Mesendoderm (in vitro differentiated cells): ENCODE measurements at regions not wholly inside any gene's neighbourhood (a gene's known extent, or its start where the extent isn't known, plus 50 kb on each side); places are given as distances from the start of the nearest gene placed in this dataset.

Experiments
- DNase-seq: peaks from one replicate; pipeline ENCODE4 v3.0.0; 2013
- H2AK5ac ChIP-seq: 2 replicates; pipeline ENCODE4 v1.6.1; 2013; ENCODE audit warnings: low read length, inconsistent platforms
- H2BK120ac ChIP-seq: 2 replicates; pipeline ENCODE4 v1.6.1; 2013; ENCODE audit warnings: low read depth, mild to moderate bottlenecking, low read length, moderate library complexity, mixed read lengths
- H2BK15ac ChIP-seq: replicated peaks from 2 replicates; pipeline ENCODE4 v1.6.1; 2013; ENCODE audit warnings: low read depth, mild to moderate bottlenecking, moderate library complexity
- H2BK5ac ChIP-seq: 2 replicates; pipeline ENCODE4 v1.6.1; 2013; ENCODE audit warnings: low read length, inconsistent platforms
- H3K18ac ChIP-seq: 2 replicates; pipeline ENCODE4 v1.6.1; 2013; ENCODE audit warnings: mild to moderate bottlenecking, low read length, mixed read lengths
- H3K23ac ChIP-seq: one replicate; pipeline ENCODE4 v1.6.1; 2013; ENCODE audit warnings: low read length
- H3K27ac ChIP-seq: 2 replicates; pipeline ENCODE4 v1.5.1; 2013; ENCODE audit warnings: low read depth, mild to moderate bottlenecking, inconsistent platforms, low read length, moderate library complexity
- H3K27me3 ChIP-seq: 2 replicates; pipeline ENCODE4 v1.6.1; 2013; ENCODE audit warnings: low read length, control low read depth, mild to moderate bottlenecking, inconsistent platforms; ENCODE audit not compliant: insufficient read depth, poor library complexity
- H3K36me3 ChIP-seq: 2 replicates; pipeline ENCODE4 v1.6.1; 2013; ENCODE audit warnings: low read length, inconsistent platforms; ENCODE audit not compliant: control insufficient read depth, insufficient read depth
- H3K4ac ChIP-seq: one replicate; pipeline ENCODE4 v1.6.1; 2013; ENCODE audit warnings: low read depth, mild to moderate bottlenecking, low read length, moderate library complexity
- H3K4me1 ChIP-seq: 2 replicates; pipeline ENCODE4 v1.6.1; 2013; ENCODE audit warnings: low read depth, low read length, inconsistent platforms; ENCODE audit not compliant: control insufficient read depth
- H3K4me2 ChIP-seq: 2 replicates; pipeline ENCODE4 v1.6.1; 2013; ENCODE audit warnings: low read length
- H3K4me3 ChIP-seq: 2 replicates; pipeline ENCODE4 v1.5.1; 2013; ENCODE audit warnings: mild to moderate bottlenecking, low read length
- H3K56ac ChIP-seq: one replicate; pipeline ENCODE4 v1.6.1; 2013; ENCODE audit warnings: low read length
- H3K79me1 ChIP-seq: 2 replicates; pipeline ENCODE4 v1.6.1; 2013; ENCODE audit warnings: low read length, inconsistent platforms
- H3K79me2 ChIP-seq: 2 replicates; pipeline ENCODE4 v1.6.1; 2013; ENCODE audit warnings: mild to moderate bottlenecking, low read length; ENCODE audit not compliant: control insufficient read depth, insufficient read depth
- H3K9ac ChIP-seq: 2 replicates; pipeline ENCODE4 v1.6.1; 2013; ENCODE audit warnings: low read length, inconsistent platforms
- H4K5ac ChIP-seq: one replicate; pipeline ENCODE4 v1.6.1; 2013; ENCODE audit warnings: low read length
- H4K8ac ChIP-seq: one replicate; pipeline ENCODE4 v1.6.1; 2013; ENCODE audit warnings: low read depth, mild to moderate bottlenecking, control low read depth, low read length, moderate library complexity
- WGBS: extraction: QIAGEN DNeasy Blood & Tissue Kit; methylation state at CpG from one replicate; pipeline ENCODE4 v1.1.7; 2013; ENCODE audit warnings: low lambda C conversion rate, missing lambda C conversion rate; ENCODE audit not compliant: insufficient coverage; ENCODE audit errors: extremely low coverage; 5-methylcytosine and 5-hydroxymethylcytosine counted together

DNA sequence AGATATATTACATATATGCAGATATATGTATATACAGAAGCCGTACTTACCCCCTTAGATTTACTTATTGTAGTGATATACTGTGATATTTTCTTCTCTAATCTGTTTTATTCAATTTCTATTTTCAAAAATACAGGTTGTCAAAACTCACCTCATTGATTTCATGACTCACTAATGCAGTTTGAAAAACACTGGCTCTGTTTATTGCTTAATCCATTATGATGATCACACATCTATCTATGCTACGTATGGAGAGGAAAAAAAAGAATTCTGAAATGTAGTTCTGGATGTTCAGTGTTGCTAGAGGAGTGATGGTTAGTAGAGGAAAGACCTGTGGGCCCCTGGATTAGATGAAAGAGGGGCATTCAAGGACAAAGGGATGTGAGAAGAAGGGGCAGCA is 121.0 kb upstream of the RPS23 start:
- no peak overlapping the region for H3K23ac ChIP-seq
- H3K4me2 ChIP-seq = no peak overlapping the region
- no peak overlapping the region for H2BK15ac ChIP-seq
- no peaks in the 10 kb centered on the region for H3K36me3 ChIP-seq
- H2BK5ac ChIP-seq = no peak overlapping the region
- WGBS = no CpG with 5 or more reads among the region's 2 CpGs
- no peak overlapping the region for H4K5ac ChIP-seq
- no peak overlapping the region for H3K27ac ChIP-seq
- H3K18ac ChIP-seq = no peak overlapping the region
- no peak overlapping the region for H2AK5ac ChIP-seq
- H3K4ac ChIP-seq = no peak overlapping the region
- no peak overlapping the region for H2BK120ac ChIP-seq
- H3K56ac ChIP-seq = no peak overlapping the region
- no peaks in the 10 kb centered on the region for H3K79me1 ChIP-seq
- no peak overlapping the region for H3K4me3 ChIP-seq
- H3K27me3 ChIP-seq = no peaks in the 10 kb centered on the region
- H4K8ac ChIP-seq = no peak overlapping the region
- H3K79me2 ChIP-seq = no peaks in the 10 kb centered on the region
- H3K9ac ChIP-seq = no peak overlapping the region
- no peaks in the 10 kb centered on the region for H3K4me1 ChIP-seq
- no peak for DNase-seq

DNA sequence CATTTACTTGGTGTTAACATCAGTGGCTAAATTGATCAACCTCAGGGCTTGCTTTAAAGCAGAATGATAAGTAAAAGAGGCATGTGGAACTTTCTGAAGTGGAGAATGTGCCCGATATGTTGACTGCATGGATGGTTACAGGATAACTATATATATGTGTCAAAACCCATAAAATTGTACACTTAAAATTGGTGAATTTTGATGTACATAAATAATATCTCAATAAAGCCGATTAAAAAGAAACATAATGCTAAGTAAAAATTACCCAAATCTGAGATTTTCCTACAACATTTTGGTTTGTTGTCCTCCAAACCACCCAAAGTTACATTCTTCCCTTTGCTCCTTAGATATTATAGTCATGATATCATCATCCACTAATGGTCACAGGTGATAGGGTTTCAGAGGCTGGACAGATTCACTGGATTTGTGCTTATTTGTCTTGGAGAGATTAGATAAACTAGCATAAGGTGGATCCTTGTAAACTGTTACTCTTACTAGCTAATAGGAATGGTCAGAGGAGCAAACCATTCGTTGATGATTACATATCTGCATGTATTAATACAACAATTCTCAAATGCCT is 119.7 kb upstream of the RPS23 start:
- Histone ChIP-seq H4K5ac (no peak overlapping the region), H3K79me2 (no peaks in the 10 kb centered on the region), H3K4me2 (no peak overlapping the region), H3K18ac (no peak overlapping the region), H3K4me1 (no peaks in the 10 kb centered on the region), H3K23ac (no peak overlapping the region), H3K4me3 (no peak overlapping the region), H2BK120ac (no peak overlapping the region), H3K36me3 (no peaks in the 10 kb centered on the region), H2BK5ac (no peak overlapping the region), H4K8ac (no peak overlapping the region), H2AK5ac (no peak overlapping the region), H3K27me3 (no peaks in the 10 kb centered on the region), H3K27ac (no peak overlapping the region), H2BK15ac (no peak overlapping the region), H3K9ac (no peak overlapping the region), H3K4ac (no peak overlapping the region), H3K79me1 (no peaks in the 10 kb centered on the region), H3K56ac (no peak overlapping the region)
- WGBS = no CpG with 5 or more reads among the region's 3 CpGs
- DNase-seq = no peak

DNA sequence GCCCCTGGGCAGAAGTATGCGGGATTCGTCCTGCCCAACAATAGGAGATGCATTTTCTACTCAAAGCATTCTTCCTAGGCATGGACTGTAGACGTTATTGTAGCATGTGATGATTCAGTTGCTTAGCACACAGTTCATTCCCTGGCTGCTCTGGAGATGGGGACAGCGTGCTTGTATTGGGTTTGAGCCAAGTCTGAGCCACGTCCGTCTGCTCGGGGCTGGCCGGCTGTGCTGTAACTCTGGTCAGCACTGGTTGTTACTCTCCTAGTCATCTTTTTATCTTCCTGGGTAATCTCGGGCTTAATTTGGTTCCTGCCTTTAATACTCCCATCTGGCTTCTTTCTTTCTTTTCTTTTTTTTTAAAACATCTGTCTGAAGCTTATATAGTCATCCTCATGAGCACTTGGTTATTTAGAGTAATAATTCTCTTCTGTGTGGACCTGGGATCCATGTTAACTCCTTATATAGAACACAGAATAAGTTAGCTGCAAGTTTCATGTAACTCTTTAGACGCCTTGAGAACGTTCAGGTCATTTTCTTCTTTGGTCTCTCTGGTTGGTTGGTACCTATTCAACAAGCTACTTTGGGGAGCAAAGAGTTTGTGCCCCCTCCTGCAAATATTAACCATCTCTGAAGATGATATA is 118.8 kb upstream of the RPS23 start:
- DNase-seq = no peak

DNA sequence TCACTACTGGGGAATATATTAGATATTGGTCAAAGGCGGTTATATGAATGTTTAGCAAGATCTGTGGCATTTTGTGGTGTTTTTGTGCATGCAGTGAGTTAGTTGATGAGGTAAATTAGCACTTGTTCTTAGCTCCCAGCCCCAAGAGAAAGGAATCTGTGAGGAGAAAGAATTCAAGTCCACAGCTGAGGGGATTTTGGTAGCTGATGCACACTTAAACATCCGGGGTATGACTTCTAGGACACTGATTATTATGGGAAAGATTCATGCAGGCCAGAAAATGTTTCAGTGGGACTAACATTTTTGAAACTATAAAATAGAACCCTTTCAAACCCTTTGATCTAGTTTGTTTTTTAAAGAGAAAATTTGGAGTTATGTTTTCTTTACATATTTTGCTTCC is 118.2 kb upstream of the RPS23 start:
- Histone ChIP-seq H2BK120ac (no peak overlapping the region), H3K9ac (no peak overlapping the region), H3K36me3 (no peaks in the 10 kb centered on the region), H4K5ac (no peak overlapping the region), H3K23ac (no peak overlapping the region), H3K27me3 (no peaks in the 10 kb centered on the region), H3K18ac (no peak overlapping the region), H2BK5ac (no peak overlapping the region), H3K27ac (no peak overlapping the region), H3K4me3 (no peak overlapping the region), H3K4me1 (no peaks in the 10 kb centered on the region), H2BK15ac (no peak overlapping the region), H3K4ac (no peak overlapping the region), H3K79me2 (no peaks in the 10 kb centered on the region), H4K8ac (no peak overlapping the region), H3K56ac (no peak overlapping the region), H3K4me2 (no peak overlapping the region), H3K79me1 (no peaks in the 10 kb centered on the region), H2AK5ac (no peak overlapping the region)
- no peak for DNase-seq
- no CpG with 5 or more reads among the region's 2 CpGs for WGBS

More for the DNA sequence above, 118.8 kb upstream of the RPS23 start:
- no peak overlapping the region for H3K23ac ChIP-seq
- no peak overlapping the region for H3K4me2 ChIP-seq
- no peak overlapping the region for H3K56ac ChIP-seq
- H3K79me1 ChIP-seq = no peaks in the 10 kb centered on the region
- no peak overlapping the region for H3K27ac ChIP-seq
- WGBS = no CpG with 5 or more reads among the region's 11 CpGs
- H3K4me1 ChIP-seq = no peaks in the 10 kb centered on the region
- no peak overlapping the region for H4K5ac ChIP-seq
- no peaks in the 10 kb centered on the region for H3K27me3 ChIP-seq
- no peak overlapping the region for H2BK120ac ChIP-seq
- no peaks in the 10 kb centered on the region for H3K79me2 ChIP-seq
- H3K4ac ChIP-seq = no peak overlapping the region
- no peak overlapping the region for H3K9ac ChIP-seq
- no peak overlapping the region for H3K4me3 ChIP-seq
- no peak overlapping the region for H4K8ac ChIP-seq
- H3K18ac ChIP-seq = no peak overlapping the region
- H2BK15ac ChIP-seq = no peak overlapping the region
- no peak overlapping the region for H2AK5ac ChIP-seq
- H2BK5ac ChIP-seq = no peak overlapping the region
- no peaks in the 10 kb centered on the region for H3K36me3 ChIP-seq

DNA sequence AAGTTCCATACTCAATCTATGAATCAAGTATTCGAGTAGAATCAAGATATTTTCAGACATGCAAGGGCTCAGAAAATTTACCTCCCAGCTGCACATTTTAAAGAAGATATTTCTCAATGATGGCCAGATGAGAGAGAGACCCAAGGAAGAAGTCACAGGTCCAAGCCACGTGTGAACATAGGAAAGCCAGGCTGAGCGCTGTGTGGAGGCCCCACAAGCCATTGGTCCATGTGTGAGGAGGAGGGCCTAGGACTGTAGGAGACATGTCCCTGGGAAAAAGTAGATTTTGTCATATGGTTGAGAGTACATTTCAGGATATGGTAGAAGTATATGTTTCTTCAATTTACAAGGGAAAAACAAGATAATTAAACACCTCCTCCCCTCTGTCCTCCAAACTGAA is 115.8 kb upstream of the RPS23 start:
- Histone ChIP-seq H3K79me1 (no peaks in the 10 kb centered on the region), H3K18ac (no peak overlapping the region), H3K56ac (no peak overlapping the region), H2BK120ac (no peak overlapping the region), H3K27ac (no peak overlapping the region), H3K4ac (no peak overlapping the region), H3K4me2 (no peak overlapping the region), H3K4me3 (no peak overlapping the region), H3K4me1 (no peaks in the 10 kb centered on the region), H4K8ac (no peak overlapping the region), H2AK5ac (no peak overlapping the region), H3K27me3 (no peaks in the 10 kb centered on the region), H3K36me3 (no peaks in the 10 kb centered on the region), H3K9ac (no peak overlapping the region), H3K23ac (no peak overlapping the region), H2BK15ac (no peak overlapping the region), H2BK5ac (no peak overlapping the region), H3K79me2 (no peaks in the 10 kb centered on the region), H4K5ac (no peak overlapping the region)
- WGBS = no CpG with 5 or more reads among the region's 3 CpGs
- no peak for DNase-seq

DNA sequence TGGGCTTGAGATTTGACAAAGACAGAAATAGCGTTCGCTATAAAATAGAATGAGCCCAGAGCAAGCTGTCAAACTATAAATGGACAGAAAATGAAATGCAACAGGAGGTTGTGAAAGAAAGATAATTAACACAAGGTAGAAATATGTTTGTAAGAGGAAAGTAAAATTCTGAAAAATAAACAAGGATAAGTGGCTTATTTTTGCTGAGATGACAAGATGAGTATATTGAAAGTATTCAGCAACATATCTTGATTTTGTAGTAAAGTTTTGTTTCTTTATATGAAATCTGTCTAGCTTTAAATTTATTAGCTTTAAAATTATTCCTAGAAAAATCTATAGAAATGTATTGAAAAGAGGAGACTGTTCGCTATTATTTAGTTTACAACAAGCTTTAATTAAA is 111.9 kb upstream of the RPS23 start:
- H3K4ac ChIP-seq = no peak overlapping the region
- no peaks in the 10 kb centered on the region for H3K4me1 ChIP-seq
- H3K36me3 ChIP-seq = no peaks in the 10 kb centered on the region
- H3K4me3 ChIP-seq = no peak overlapping the region
- H3K18ac ChIP-seq = no peak overlapping the region
- no peak overlapping the region for H3K56ac ChIP-seq
- H4K8ac ChIP-seq = no peak overlapping the region
- no peak for DNase-seq
- H3K4me2 ChIP-seq = no peak overlapping the region
- no peak overlapping the region for H3K23ac ChIP-seq
- no peak overlapping the region for H2BK5ac ChIP-seq
- no peak overlapping the region for H2AK5ac ChIP-seq
- no peaks in the 10 kb centered on the region for H3K27me3 ChIP-seq
- no peak overlapping the region for H3K9ac ChIP-seq
- no peaks in the 10 kb centered on the region for H3K79me1 ChIP-seq
- H2BK120ac ChIP-seq = no peak overlapping the region
- no peak overlapping the region for H4K5ac ChIP-seq
- H2BK15ac ChIP-seq = no peak overlapping the region
- H3K79me2 ChIP-seq = no peaks in the 10 kb centered on the region
- no peak overlapping the region for H3K27ac ChIP-seq
- no CpG with 5 or more reads among the region's 3 CpGs for WGBS
